Adrenal gland (tissue), 5 donors: ENCODE measurements at regions not wholly inside any gene's neighbourhood (a gene's known extent, or its start where the extent isn't known, plus 50 kb on each side); places are given as distances from the start of the nearest gene placed in this dataset.

Source experiments
- POLR2A ChIP-seq, 2 donors: fragments of 450-650 bp; IDR thresholded peaks; one replicate each; pipeline ENCODE4 v1.6.1; 2017; ENCODE audit warnings: antibody characterized with exemption in 2 of 2, mild to moderate bottlenecking in 2 of 2, moderate library complexity in 1 of 2
- TF ChIP-seq, protein P1 (sequence below), 6 experiments: fragments of 450-650 bp in 4 of 6; fragments of 200-600 bp in 2 of 6; sonication (generic) in 1 of 6; IDR thresholded peaks; 1 replicate in 5 of 6; 2 replicates in 1 of 6; pipeline versions ENCODE4 v1.5.1 to v1.8.0; 2016 to 2021; ENCODE audit warnings: antibody characterized with exemption in 6 of 6, mild to moderate bottlenecking in 2 of 6, moderate library complexity in 1 of 6
- donor health status: DM: no; HTN: no; CAD: no.

DNA sequence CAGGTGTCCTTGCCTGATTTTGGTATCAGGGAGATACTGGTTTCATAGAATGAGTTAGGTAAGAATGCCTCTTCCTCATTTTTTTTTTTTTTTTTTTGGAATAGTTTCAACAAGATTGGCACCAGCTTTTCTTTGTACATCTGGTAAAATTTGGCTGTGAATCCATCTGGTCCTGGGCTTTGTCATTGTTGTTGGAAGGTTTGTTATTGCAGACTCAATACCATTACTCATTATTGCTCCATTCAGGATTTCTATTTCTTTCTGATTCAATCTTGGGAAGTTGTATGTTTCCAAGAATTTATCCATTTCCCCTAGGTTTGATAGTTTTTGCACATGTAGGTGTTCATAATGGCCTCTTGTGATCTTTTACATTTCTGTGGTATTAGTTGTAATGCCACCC lies 126.0 kb upstream of the KITLG start:
- TF ChIP-seq, protein P1, sequence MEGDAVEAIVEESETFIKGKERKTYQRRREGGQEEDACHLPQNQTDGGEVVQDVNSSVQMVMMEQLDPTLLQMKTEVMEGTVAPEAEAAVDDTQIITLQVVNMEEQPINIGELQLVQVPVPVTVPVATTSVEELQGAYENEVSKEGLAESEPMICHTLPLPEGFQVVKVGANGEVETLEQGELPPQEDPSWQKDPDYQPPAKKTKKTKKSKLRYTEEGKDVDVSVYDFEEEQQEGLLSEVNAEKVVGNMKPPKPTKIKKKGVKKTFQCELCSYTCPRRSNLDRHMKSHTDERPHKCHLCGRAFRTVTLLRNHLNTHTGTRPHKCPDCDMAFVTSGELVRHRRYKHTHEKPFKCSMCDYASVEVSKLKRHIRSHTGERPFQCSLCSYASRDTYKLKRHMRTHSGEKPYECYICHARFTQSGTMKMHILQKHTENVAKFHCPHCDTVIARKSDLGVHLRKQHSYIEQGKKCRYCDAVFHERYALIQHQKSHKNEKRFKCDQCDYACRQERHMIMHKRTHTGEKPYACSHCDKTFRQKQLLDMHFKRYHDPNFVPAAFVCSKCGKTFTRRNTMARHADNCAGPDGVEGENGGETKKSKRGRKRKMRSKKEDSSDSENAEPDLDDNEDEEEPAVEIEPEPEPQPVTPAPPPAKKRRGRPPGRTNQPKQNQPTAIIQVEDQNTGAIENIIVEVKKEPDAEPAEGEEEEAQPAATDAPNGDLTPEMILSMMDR (IDR thresholded peaks at IDR 0.05) = no peak
- no peak for TF ChIP-seq POLR2A (IDR thresholded peaks at IDR 0.05)
